Fibroblast of lung (primary cell): ENCODE measurements at regions not wholly inside any gene's neighbourhood (a gene's known extent, or its start where the extent isn't known, plus 50 kb on each side); places are given as distances from the start of the nearest gene placed in this dataset.

ENCODE experiments used
- DNase-seq, 2 donors: peaks; one replicate each; pipeline versions ENCODE4 v3.0.0 to v3.0.0-alpha.2; 2010; ENCODE audit warnings: low read depth in 2 of 2
- H2AFZ ChIP-seq: 2 replicates; pipeline ENCODE4 v1.5.1; 2012; ENCODE audit warnings: low read length, control low read depth, inconsistent platforms
- H3K27ac ChIP-seq: 2 replicates; pipeline ENCODE4 v1.5.1; 2011; ENCODE audit warnings: low read length, control low read depth; ENCODE audit not compliant: insufficient read depth
- H3K27me3 ChIP-seq: 2 replicates; pipeline ENCODE4 v1.5.1; 2011; ENCODE audit warnings: mild to moderate bottlenecking, low read length; ENCODE audit not compliant: control insufficient read depth, insufficient read depth
- H3K36me3 ChIP-seq: 2 replicates; pipeline ENCODE4 v1.5.1; 2011; ENCODE audit warnings: low read length; ENCODE audit not compliant: control insufficient read depth, insufficient read depth
- H3K4me1 ChIP-seq: 2 replicates; pipeline ENCODE4 v1.5.1; 2011; ENCODE audit warnings: low read length; ENCODE audit not compliant: control insufficient read depth, insufficient read depth; ENCODE audit errors: extremely low read depth
- H3K4me2 ChIP-seq: 2 replicates; pipeline ENCODE4 v1.5.1; 2011; ENCODE audit warnings: low read length, control low read depth; ENCODE audit not compliant: insufficient read depth; ENCODE audit errors: extremely low read depth
- H3K4me3 ChIP-seq, 4 experiments: fragments of 200-600 bp in 1 of 4; sonication (generic) in 1 of 4; replicated peaks in 1 of 4; 2 replicates each; pipeline ENCODE4 v1.5.1; 2011 to 2016; ENCODE audit warnings: low read length in 4 of 4, low read depth in 3 of 4, mild to moderate bottlenecking in 3 of 4, control low read depth in 2 of 4, inconsistent platforms in 1 of 4, mixed read lengths in 1 of 4; ENCODE audit not compliant: insufficient read depth in 1 of 4; ENCODE audit errors: control extremely low read depth in 1 of 4
- H3K79me2 ChIP-seq: 2 replicates; pipeline ENCODE4 v1.5.1; 2012; ENCODE audit warnings: mild to moderate bottlenecking, low read length, inconsistent platforms; ENCODE audit not compliant: control insufficient read depth, insufficient read depth
- H3K9ac ChIP-seq: 2 replicates; pipeline ENCODE4 v1.5.1; 2011; ENCODE audit warnings: mild to moderate bottlenecking, low read length, control low read depth; ENCODE audit not compliant: insufficient read depth
- H3K9me3 ChIP-seq: 2 replicates; pipeline ENCODE4 v1.5.1; 2012; ENCODE audit warnings: low read depth, low read length; ENCODE audit not compliant: control insufficient read depth, insufficient read depth
- H4K20me1 ChIP-seq: 2 replicates; pipeline ENCODE4 v1.5.1; 2011; ENCODE audit warnings: low read length; ENCODE audit not compliant: control insufficient read depth, insufficient read depth; ENCODE audit errors: extremely low read depth
- EZH2 ChIP-seq: IDR thresholded peaks from 2 replicates; pipeline ENCODE4 v1.5.1; 2012; ENCODE audit warnings: low read length, control low read depth, mild to moderate bottlenecking; ENCODE audit errors: missing control alignments
- TF ChIP-seq, protein P1 (sequence below), 2 donors: IDR thresholded peaks in 1 of 2; conservative IDR thresholded peaks in 1 of 2; 1 replicate in 1 of 2; 2 replicates in 1 of 2; pipeline ENCODE4 v1.5.1; 2011 to 2012; ENCODE audit warnings: low read length in 2 of 2, control low read depth in 1 of 2, inconsistent platforms in 1 of 2, low read depth in 1 of 2, mild to moderate bottlenecking in 1 of 2

DNA sequence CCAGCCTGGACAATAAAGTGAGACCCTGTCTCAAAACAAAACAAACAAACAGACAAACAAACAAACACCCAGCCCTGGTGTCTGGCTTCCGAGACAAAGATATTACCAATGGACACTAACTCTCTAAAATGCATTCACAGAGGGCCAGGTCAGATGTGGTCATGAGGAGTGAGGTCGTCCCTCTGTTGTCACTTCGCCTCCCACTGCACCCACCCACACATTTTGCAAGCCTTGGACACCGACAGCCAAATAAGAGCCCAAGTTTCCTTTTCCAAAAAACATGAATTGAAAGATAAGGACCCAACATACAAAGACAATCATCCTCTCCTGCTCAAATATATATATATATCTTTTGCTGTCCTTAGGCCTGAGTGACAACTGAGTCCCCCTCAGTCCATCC is 319.9 kb downstream of the TSN start:
- Histone ChIP-seq H4K20me1 (no peaks in the 10 kb centered on the region), H2AFZ (no peak overlapping the region), H3K4me1 (no peaks in the 10 kb centered on the region), H3K27ac (no peak overlapping the region), H3K36me3 (no peaks in the 10 kb centered on the region), H3K4me2 (no peak overlapping the region), H3K9ac (no peak overlapping the region), H3K4me3 (no peak overlapping the region), H3K9me3 (no peaks in the 10 kb centered on the region), H3K27me3 (no peaks in the 10 kb centered on the region), H3K79me2 (no peaks in the 10 kb centered on the region)
- no peak for TF ChIP-seq EZH2
- TF ChIP-seq, protein P1, sequence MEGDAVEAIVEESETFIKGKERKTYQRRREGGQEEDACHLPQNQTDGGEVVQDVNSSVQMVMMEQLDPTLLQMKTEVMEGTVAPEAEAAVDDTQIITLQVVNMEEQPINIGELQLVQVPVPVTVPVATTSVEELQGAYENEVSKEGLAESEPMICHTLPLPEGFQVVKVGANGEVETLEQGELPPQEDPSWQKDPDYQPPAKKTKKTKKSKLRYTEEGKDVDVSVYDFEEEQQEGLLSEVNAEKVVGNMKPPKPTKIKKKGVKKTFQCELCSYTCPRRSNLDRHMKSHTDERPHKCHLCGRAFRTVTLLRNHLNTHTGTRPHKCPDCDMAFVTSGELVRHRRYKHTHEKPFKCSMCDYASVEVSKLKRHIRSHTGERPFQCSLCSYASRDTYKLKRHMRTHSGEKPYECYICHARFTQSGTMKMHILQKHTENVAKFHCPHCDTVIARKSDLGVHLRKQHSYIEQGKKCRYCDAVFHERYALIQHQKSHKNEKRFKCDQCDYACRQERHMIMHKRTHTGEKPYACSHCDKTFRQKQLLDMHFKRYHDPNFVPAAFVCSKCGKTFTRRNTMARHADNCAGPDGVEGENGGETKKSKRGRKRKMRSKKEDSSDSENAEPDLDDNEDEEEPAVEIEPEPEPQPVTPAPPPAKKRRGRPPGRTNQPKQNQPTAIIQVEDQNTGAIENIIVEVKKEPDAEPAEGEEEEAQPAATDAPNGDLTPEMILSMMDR (conservative IDR thresholded peaks at IDR 0.05 in 1 of 2, IDR thresholded peaks at IDR 0.05 in 1 of 2; ENCODE audit: low read depth in 1 of 2, low read length in 2 of 2), result no peak
- DNase-seq, result no peak

DNA sequence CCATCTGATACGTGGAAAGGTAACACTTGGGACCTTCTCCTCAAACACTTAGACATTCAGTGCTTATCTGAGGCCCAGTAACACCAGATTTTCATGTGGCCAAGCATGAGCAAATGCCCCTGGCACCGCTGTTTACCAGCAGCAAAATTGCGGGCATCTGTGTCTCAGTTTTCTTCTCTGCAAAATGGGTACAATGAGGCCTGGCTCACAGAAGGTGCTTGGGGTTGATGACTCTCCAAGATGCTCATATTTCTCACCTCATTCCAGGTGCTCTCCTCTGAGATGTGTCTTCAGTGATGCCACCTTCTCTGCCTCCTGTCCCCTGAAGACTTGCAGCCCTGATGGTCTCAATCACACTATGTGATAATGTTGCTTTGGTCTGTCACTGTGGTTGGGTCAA is 321.7 kb downstream of the TSN start:
- H2AFZ ChIP-seq, result no peak overlapping the region
- H3K27ac ChIP-seq, result no peak overlapping the region
- no peak overlapping the region for H3K4me3 ChIP-seq
- H3K79me2 ChIP-seq, result no peaks in the 10 kb centered on the region
- DNase-seq, result no peak
- no peak for TF ChIP-seq EZH2
- TF ChIP-seq, protein P1 (conservative IDR thresholded peaks at IDR 0.05 in 1 of 2, IDR thresholded peaks at IDR 0.05 in 1 of 2; ENCODE audit: low read depth in 1 of 2, low read length in 2 of 2), result no peak
- no peaks in the 10 kb centered on the region for H3K36me3 ChIP-seq
- H3K9ac ChIP-seq, result no peak overlapping the region
- H3K4me2 ChIP-seq, result no peak overlapping the region
- H3K9me3 ChIP-seq, result no peaks in the 10 kb centered on the region
- no peaks in the 10 kb centered on the region for H3K4me1 ChIP-seq
- no peaks in the 10 kb centered on the region for H3K27me3 ChIP-seq
- no peaks in the 10 kb centered on the region for H4K20me1 ChIP-seq

DNA sequence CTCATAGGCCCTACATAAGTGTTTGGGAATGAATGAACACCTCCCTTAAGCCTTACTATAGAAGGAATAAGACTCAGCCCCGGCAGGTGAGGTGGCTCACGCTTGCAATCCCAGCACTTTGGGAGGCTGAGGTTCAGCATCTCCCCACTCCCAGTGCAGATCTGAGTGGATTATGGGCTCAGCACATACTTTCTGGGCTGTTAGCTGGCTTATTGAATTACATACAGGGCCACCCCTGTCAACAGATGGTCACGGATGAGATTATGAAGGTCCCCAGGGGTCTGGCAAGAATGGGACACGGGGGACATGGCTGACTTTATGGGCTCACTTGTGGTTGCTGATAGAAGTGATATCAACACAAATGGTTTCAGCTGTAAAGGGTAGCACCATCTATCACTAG is 322.3 kb downstream of the TSN start:
- no peaks in the 10 kb centered on the region for H3K9me3 ChIP-seq
- DNase-seq, result no peak
- H4K20me1 ChIP-seq, result no peaks in the 10 kb centered on the region
- no peak overlapping the region for H3K4me3 ChIP-seq
- H3K9ac ChIP-seq, result no peak overlapping the region
- H3K79me2 ChIP-seq, result no peaks in the 10 kb centered on the region
- no peak overlapping the region for H2AFZ ChIP-seq
- H3K36me3 ChIP-seq, result no peaks in the 10 kb centered on the region
- no peak for TF ChIP-seq EZH2
- TF ChIP-seq, protein P1 (conservative IDR thresholded peaks at IDR 0.05 in 1 of 2, IDR thresholded peaks at IDR 0.05 in 1 of 2; ENCODE audit: low read depth in 1 of 2, low read length in 2 of 2), result no peak
- H3K4me2 ChIP-seq, result no peak overlapping the region
- no peaks in the 10 kb centered on the region for H3K27me3 ChIP-seq
- no peak overlapping the region for H3K27ac ChIP-seq
- no peaks in the 10 kb centered on the region for H3K4me1 ChIP-seq
